GM18519 (cell line): ENCODE measurements at regions not wholly inside any gene's neighbourhood (a gene's known extent, or its start where the extent isn't known, plus 50 kb on each side); places are given as distances from the start of the nearest gene placed in this dataset.

Source experiments
- ATAC-seq: cut with Tn5 transposase; IDR thresholded peaks from one replicate; pipeline ENCODE4 v1.9.1; 2021; ENCODE audit warnings: mild to moderate bottlenecking, moderate library complexity; ENCODE audit not compliant: unreplicated experiment, low FRiP score

DNA sequence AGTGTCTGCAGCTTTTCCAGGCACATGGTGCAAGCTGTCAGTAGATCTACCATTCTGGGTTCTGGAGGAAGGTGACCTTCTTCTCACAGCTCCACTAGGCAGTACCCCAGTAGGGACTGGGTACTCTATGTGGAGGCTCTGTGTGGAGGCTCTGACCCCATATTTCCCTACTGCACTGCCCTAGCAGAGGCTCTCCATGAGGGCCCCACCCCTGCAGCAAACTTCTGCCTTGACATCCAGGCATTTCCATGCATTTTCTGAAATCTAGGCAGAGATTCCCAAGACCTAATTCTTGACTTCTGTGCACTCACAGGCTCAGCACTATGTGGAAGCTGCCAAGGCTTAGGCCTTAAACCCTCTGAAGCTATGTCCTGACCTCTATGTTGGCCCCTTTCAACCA is 1060.0 kb downstream of the NAALADL2 start:
- no peak for ATAC-seq

DNA sequence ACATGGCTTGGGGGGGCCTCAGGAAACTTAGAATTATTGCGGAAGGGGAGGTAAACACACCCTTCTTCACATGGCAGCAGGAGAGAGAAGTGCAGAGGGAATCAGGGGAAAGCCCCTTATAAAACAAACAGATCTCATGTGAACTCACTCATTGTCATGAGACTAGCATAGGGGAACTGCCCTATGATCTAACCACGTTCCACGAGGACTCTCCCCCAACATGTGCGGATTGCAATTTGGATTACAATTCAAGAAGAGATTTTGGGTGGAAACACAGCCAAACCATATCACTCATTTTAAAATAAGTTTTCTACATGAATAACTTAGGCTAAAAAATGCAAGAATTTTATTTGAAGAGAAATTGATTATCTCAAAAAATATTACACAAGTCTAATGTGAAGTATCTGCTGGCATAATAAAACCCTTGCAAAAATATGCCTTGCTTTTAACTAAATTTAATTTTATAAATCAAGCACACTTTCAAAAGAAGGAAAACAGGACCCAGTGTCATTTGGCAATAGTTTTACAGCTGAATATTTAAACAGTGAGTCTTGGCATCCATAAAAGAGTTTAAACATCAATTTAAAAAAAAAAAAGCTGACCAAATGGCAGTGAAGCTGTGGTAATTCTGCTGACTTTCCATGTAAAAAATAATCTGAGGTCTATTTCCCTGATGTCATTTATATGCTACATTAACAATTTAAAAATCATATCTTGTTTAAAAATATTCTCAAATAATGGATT is 1057.2 kb downstream of the NAALADL2 start:
- no peak for ATAC-seq

DNA sequence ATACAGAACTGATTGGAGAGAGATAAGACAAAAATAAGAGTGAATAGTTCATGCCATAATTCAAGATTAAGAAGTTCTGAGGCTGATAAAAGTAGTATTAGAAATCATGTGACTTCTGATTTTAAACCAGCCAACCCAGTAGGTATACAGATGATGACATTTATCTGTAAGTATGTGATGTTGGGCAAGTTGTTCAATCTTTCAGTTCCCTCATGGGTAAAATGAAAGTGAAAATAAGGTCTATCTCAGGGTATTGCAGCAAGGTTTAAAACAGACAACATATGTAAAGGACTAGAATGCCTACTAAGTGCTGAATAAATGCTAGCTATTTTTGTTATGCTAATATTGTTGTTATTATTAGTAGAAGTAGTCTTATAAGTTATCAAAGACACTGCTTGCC is 1055.7 kb downstream of the NAALADL2 start:
- ATAC-seq, result no peak

DNA sequence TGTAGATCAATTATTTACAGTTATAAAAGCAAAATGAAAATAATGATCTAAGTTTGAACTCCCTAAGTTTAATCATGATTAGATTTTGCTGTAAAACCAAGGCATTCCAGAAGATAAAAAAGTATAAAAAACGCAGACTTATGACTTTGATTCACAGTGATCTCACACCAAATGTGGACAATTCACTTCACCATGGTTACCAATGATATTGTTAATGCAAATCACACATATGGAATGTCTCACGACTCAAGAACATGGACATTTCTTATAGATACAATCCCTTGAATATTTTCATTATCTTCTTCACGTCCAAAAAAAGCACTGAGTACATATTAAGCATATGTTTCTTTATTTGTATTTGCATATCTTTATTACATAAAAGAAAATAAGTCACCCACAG is 1054.2 kb downstream of the NAALADL2 start:
- ATAC-seq, result no peak

DNA sequence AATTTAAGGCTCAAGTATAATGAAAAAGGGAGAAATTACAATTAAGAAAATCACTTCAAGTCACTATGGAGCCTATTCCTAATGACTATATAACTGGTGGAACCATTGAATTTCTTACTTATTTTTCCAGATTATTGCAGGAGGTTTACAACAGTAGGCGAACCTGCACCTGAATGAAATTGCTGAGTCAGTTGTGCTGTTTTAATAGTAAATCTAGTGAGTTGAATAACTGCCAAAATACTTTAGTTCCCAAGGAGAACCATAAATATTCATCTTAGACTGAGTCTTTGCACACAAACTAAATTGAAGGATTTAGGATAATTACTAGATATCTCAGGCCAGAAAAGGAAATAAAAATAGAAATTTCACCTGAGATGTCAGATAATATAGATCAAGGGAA is 1052.8 kb downstream of the NAALADL2 start:
- ATAC-seq, result no peak

DNA sequence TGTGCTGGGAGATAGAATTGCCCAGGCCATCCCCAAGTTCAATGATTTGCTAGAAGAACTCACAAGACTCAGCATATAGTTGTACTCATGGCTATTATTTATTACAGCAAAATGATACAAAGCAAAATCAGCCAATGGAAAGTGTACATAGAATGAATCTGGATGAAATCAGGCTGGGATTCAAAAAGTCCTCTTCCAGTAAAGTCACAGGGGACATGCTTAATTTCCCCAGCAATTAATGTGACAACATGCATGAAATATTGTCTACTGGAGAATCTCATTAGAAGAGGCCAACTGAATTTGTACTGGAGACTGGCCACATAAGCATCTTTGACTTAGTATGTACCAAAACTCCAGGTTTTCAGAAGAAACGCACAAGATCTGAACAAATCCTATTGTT is 1043.1 kb downstream of the NAALADL2 start:
- no peak for ATAC-seq

DNA sequence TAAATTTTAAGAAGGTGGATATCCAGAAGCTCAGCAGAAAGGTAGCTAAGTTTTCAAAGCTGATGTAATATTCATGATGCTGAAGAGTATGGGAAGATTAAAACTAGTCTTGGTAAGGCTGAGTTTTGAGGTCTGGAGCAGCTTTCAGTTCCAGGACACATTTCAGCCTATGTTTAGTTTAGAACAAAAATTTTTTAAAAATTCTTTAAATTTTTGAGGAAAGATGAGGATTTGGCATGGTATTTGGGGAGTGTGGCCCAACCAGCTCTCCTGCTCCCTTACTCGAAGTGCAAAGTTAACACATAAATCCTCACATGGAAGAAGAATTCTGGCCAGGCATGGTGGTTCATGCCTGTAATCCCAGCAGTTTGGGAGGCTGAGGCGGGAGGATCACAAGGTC is 1039.1 kb downstream of the NAALADL2 start:
- ATAC-seq, result no peak

DNA sequence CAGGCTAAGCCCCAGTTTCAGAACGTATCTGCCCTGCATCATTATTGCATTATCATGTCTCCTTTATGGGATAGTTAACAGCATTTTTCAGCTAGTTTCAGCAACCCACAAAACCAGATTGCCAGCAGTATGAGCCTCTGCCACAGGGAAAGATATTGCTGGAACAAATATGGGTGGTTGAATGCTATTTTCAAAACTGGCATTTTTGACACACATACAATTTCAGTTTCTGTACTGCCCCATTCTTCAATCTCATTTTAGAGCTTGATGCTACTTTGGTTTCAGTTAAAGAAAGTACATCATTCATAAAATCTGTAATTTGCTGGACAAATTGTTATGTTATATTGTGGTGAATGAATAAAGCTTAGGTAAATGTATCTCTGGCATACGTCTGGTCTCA is 1037.5 kb downstream of the NAALADL2 start:
- no peak for ATAC-seq

DNA sequence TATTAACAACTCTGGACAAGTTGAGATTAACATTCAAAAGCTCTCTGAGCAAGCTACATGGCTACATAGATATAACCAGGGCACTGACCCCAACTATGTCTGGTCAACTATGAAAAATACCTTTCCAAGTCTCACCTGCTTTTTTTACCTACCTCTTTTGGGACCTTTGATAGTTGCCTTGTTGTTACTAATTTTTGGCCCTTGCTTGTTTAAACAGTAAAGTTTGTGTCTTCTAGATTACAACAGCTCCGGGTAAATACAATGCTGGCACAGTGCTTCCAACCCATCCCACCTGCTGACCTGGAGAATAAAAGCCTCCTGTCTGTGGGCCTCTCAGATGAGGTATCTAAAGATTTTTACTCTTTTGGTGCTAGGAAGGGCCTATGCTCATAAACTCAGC is 1036.6 kb downstream of the NAALADL2 start:
- no peak for ATAC-seq

DNA sequence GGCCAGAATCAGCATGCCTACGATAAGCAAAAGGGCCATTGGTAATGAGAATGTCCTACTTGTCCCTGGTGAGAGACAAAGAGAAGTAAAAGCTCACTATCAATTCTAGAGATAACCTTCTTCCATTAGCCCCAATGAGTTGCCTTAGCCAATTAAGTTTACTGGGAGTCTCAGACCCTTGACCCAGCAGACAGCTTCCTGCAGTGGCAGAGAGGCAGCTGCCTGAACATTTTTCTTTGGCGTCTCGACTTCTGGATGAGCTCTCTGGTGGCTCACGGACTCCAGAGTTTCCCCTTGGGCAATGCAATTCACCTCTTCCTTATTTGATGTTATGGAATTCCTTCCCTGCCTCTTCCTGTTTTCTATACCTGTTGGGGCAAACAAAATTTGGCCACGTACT is 1034.4 kb downstream of the NAALADL2 start:
- ATAC-seq, result no peak

DNA sequence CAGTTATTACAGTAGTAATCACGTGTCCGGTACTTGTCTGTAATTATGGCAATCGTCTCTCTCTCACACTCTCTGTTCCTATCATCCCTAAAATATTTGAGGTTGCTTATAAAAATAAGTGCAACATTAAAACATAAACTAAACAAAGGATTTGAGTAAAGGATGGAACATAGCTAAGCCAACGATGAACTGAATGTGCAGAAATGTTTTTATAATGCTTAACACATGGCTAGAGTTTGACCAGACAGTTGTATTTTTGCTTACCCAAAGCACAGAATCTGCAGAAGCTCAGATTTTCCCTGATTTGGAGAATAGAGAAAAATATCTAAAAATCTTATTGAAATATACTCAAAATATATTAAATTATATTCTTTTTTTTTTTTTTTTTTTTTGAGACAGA is 1030.9 kb downstream of the NAALADL2 start:
- ATAC-seq, result no peak

DNA sequence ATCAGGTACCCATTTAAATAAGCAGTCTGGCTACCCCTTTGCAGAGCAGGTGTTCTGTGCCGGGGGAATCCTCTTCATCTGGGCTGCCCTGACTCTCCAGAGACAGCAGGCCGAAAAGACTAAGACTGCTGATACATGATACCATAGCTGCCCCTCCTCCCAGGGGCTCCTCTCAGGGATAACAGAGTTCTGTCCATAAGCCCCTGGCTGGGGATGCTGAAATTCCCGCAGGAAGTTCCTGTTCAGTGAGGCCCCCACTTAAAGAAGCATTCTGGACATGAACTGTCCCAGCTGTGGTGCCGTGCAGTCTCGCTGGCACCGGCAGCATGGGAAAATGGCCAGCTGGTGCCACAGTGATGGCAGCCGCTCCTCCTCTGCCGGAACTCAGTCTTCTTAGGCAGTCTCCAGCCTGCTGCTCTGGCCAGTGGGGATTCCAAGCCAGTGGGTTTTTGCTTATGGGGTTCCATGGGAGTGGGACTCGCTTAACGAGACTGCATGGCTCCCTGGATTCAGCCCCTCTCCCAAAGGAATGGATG is 1026.2 kb downstream of the NAALADL2 start:
- no peak for ATAC-seq

DNA sequence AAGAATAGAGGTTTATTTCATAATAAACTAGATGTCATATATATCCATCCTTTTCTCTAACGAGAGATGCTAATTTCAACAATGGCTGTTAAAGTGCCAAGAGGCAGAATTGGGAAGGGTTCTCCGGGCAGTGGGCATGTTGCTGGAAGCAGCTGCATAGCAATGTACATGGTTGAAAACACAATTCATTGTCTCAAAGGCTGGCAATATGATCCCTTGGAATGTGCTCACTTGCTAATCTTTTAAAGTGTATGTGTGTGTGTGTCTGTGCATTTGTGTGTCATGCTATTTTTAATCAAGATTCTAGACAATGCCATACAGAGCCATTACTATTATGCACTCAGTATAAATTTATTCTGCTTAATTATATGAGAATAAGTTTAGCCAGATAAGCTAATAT is 1020.3 kb downstream of the NAALADL2 start:
- no peak for ATAC-seq

DNA sequence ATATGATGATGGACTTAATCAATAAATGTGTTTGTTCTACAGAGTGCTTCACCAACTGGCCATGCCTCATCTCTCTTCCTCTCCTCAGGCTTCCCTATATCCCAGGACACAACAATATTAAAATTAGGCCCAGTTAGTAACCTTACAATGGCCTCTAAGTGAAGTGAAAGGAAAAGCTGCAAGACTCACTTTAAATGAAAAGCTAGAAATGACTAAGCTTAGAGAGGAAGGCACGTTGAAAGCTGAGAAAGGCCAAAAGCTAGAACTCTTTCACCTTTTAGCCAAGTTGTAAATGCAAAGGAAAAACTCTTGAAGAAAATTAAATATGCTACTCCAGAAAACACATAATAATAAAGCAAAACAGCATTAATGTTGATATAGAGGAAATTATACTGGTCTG is 1010.3 kb downstream of the NAALADL2 start:
- no peak for ATAC-seq

DNA sequence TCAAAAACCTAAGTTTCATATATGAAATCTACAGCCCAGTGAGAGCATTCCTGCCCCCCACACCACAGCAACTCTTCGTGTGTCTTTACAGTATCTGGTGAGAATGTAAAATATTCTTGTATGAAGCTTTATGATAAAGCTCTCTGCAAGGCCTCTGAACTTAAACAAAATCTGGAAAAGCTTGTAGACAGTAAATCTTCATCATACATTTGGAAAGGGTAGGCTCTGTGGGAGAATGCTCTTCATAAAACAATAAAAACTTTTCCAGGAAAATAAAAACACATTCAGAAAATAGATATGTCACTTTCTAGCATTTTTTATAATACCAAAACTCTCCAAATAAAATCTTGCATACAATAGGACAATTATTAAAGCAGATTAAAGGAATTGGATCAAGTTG is 1009.5 kb downstream of the NAALADL2 start:
- ATAC-seq, result no peak

DNA sequence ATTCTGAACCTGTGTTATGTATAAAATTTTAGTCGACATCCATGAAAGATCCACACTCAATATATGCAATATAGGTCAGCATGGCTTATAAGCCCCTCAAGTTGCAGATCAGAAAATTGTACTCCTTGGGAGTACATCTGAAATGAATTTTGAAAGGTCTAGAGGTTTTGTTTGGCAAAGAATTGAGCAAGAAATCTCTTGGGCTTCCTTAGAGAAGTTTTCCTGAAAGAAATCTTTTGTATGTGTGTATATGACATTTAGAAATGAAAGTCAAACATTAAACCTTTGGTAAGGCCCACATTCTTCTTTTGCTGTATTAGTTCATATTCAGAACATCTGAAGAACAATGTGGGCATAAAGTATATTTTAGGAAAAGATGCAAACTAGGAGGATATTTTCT is 1006.6 kb downstream of the NAALADL2 start:
- ATAC-seq, result no peak

DNA sequence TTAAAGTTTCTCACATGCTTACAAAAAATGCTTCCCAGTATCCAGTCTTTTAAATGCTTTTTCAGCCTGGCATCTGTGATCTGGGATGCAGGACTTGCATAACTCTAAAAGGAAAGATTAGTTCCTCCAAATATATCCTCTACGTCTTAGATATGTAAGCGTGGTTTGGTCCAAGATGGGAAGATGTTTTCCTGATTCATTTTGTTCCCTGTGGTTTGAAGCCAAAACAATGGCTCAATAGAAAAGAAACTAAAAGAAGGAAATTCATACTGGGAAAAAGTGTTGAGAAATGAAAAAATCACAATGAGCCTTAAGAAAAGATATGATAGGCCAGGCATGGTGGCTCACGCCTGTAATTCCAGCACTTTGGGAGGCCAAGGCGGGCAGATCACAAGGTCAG is 1002.8 kb downstream of the NAALADL2 start:
- ATAC-seq, result no peak
